SK-N-MC (cell line): ENCODE measurements at regions not wholly inside any gene's neighbourhood (a gene's known extent, or its start where the extent isn't known, plus 50 kb on each side); places are given as distances from the start of the nearest gene placed in this dataset.

Experiments used
- EZH2 ChIP-seq: fragments of 200-600 bp; sonication (generic); IDR thresholded peaks from one replicate; pipeline ENCODE4 v1.6.1; 2017; ENCODE audit warnings: antibody characterized with exemption
- FOXP2 ChIP-seq: optimal IDR thresholded peaks from 2 replicates; pipeline ENCODE3; 2011; ENCODE audit warnings: mild to moderate bottlenecking, moderate library complexity; ENCODE audit not compliant: insufficient read depth; ENCODE audit errors: extremely low read length, control extremely low read depth
- POLR2AphosphoS5 ChIP-seq: IDR thresholded peaks from 2 replicates; pipeline ENCODE4 v1.6.1; 2012; ENCODE audit warnings: mild to moderate bottlenecking, low read depth, low read length, borderline replicate concordance

DNA sequence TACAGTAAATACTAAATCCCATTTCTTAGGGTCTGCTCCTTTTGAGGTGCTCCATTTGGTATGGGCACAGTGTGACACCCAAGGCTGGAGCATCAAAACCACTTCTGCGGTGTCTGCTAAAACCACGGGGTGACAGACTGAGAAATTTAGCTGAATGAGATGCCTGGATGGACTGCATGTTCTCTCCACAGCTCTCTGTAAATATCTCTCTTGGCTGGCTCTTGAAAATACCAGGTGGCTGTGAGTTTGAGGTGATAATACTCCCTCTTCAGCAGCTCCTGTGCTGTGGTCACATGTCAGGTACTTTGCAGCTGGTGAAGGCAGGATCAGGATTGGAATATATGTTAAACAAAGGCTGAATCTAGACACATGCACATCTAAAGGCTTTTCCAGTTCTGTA lies 93.7 kb upstream of the SIMC1 start:
- TF ChIP-seq POLR2AphosphoS5: no peak
- TF ChIP-seq EZH2: no peak
- no peak for TF ChIP-seq FOXP2
